Right lobe of liver (tissue), 6 donors: ENCODE measurements at regions not wholly inside any gene's neighbourhood (a gene's known extent, or its start where the extent isn't known, plus 50 kb on each side); places are given as distances from the start of the nearest gene placed in this dataset.

Experiments
- ATAC-seq, 4 donors: fragments of 200-7000 bp; cut with Tn5 transposase; one replicate each; pipeline ENCODE4 v1.9.1; 2020; ENCODE audit warnings: mild to moderate bottlenecking in 4 of 4, moderate library complexity in 4 of 4
- DNase-seq, 3 donors: peaks; one replicate each; pipeline ENCODE4 v3.0.0-alpha.2; 2020
- H3K27ac ChIP-seq, 3 donors: fragments of 200-600 bp; one replicate each; pipeline ENCODE4 v1.8.0; 2022
- H3K27me3 ChIP-seq, 2 donors: fragments of 200-600 bp; one replicate each; pipeline ENCODE4 v1.8.0; 2022
- H3K36me3 ChIP-seq, 4 donors: fragments of 200-600 bp; sonication (generic) in 1 of 4; one replicate each; pipeline versions ENCODE4 v1.5.1 to v1.8.0; 2017 to 2022; ENCODE audit warnings: control low read depth in 1 of 4
- H3K4me1 ChIP-seq, 4 donors: fragments of 200-600 bp; sonication (generic) in 1 of 4; one replicate each; pipeline versions ENCODE4 v1.5.1 to v1.8.0; 2017 to 2022; ENCODE audit warnings: control low read depth in 1 of 4
- H3K4me3 ChIP-seq, 3 donors: fragments of 200-600 bp; one replicate each; pipeline ENCODE4 v1.8.0; 2022
- H3K9me3 ChIP-seq, 4 donors: fragments of 200-600 bp; sonication (generic) in 1 of 4; one replicate each; pipeline versions ENCODE4 v1.5.1 to v1.8.0; 2017 to 2022; ENCODE audit warnings: control low read depth in 1 of 4
- POLR2A ChIP-seq: fragments of 450-650 bp; IDR thresholded peaks from one replicate; pipeline ENCODE4 v1.6.1; 2017; ENCODE audit warnings: antibody characterized with exemption, mild to moderate bottlenecking
- WGBS: methylation state at CpG from one replicate; pipeline ENCODE4 v1.1.6; 2018; ENCODE audit warnings: low coverage, low lambda C conversion rate; ENCODE audit not compliant: insufficient coverage; ENCODE audit errors: missing lambda C conversion rate; 5-methylcytosine and 5-hydroxymethylcytosine counted together
- intact Hi-C, 2 donors: fragments of 100-400 bp; cut with DNase I; formaldehyde crosslinking; loops; one replicate each; pipeline versions ENCODE4 v1.11.2 to v1.14.1; 2022
- TF ChIP-seq, protein P1 (sequence below), 4 donors: fragments of 200-600 bp in 3 of 4; fragments of 450-650 bp in 1 of 4; IDR thresholded peaks; one replicate each; pipeline versions ENCODE4 v1.5.1 to v1.8.0; 2016 to 2022; ENCODE audit warnings: antibody characterized with exemption in 4 of 4, mild to moderate bottlenecking in 2 of 4
- donor health status: DM: no; HTN: yes; CAD: no.
- donor health status: DM: no; HTN: no; CAD: no.
- donor health status: DM: no; HTN: no; CAD: no.
- donor health status: DM: no; HTN: yes; CAD: no.
- donor health status: DM: no; HTN: yes; CAD: no.

DNA sequence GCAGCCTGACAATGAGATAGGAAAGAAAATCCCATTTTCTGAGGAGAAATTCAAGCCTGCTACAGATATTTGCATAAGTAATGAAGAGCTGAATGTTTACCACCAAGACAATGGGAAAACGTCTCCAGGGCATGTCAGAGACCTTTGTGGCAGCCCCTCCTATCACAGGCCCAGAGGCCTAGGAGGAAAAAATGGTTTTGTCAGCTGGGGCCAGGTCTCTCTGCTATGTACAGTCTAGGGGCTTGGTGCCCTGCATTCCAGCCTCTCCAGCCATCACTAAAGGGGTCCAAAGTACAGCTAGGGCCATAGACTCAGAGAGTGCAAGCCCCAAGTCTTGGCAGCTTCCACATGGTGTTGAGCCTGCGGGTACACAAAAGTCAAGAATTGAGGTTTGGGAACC, 361.6 kb upstream of the ANXA10 start:
- Histone ChIP-seq H3K27ac (no peak overlapping the region), H3K27me3 (no peaks in the 10 kb centered on the region), H3K4me1 (no peaks in the 10 kb centered on the region), H3K9me3 (no peaks in the 10 kb centered on the region), H3K4me3 (no peak overlapping the region), H3K36me3 (no peaks in the 10 kb centered on the region)
- intact Hi-C loops, result no loop called here
- DNase-seq, result no peak
- 27% methylated on average over 2 of the region's 2 CpGs for WGBS
- no peak for TF ChIP-seq POLR2A
- TF ChIP-seq, protein P1, sequence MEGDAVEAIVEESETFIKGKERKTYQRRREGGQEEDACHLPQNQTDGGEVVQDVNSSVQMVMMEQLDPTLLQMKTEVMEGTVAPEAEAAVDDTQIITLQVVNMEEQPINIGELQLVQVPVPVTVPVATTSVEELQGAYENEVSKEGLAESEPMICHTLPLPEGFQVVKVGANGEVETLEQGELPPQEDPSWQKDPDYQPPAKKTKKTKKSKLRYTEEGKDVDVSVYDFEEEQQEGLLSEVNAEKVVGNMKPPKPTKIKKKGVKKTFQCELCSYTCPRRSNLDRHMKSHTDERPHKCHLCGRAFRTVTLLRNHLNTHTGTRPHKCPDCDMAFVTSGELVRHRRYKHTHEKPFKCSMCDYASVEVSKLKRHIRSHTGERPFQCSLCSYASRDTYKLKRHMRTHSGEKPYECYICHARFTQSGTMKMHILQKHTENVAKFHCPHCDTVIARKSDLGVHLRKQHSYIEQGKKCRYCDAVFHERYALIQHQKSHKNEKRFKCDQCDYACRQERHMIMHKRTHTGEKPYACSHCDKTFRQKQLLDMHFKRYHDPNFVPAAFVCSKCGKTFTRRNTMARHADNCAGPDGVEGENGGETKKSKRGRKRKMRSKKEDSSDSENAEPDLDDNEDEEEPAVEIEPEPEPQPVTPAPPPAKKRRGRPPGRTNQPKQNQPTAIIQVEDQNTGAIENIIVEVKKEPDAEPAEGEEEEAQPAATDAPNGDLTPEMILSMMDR (IDR thresholded peaks at IDR 0.05), result no peak
- ATAC-seq, result no peak

DNA sequence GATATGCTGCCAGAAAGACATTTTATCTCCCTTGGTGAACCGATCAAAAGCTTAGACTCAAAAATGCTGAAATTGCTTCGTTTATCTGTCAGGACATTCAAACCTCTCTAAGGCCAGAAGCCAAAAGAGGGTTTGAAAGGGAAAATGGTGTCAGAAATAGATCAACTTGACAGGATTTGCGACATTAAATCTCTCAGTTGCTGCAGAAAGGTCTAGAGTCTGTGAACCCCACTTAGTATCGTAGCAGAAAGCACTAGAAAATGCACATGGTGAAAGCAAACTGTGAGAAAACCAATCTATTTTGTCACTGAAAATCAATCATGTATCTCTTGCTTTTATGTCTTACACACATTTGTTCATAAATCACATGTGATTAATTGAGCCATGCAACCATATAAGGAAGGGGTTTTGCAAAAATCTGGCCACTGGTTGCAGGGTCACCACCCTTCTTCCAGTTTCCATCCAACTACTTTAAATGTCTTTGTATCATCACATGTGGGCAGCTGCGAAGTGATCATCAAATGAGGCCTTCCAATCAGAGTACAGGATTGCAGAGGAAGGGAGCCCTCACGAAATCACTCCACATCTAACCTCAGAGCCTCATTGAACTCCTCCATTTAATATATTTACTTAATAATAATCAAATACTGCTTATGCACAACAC, 347.2 kb upstream of the ANXA10 start:
- no peaks in the 10 kb centered on the region for H3K27me3 ChIP-seq
- H3K4me3 ChIP-seq, result no peak overlapping the region
- TF ChIP-seq, protein P1 (IDR thresholded peaks at IDR 0.05), result no peak
- TF ChIP-seq POLR2A, result no peak
- no peaks in the 10 kb centered on the region for H3K36me3 ChIP-seq
- no peak for ATAC-seq
- H3K9me3 ChIP-seq, result no peaks in the 10 kb centered on the region
- H3K27ac ChIP-seq, result no peak overlapping the region
- H3K4me1 ChIP-seq, result no peaks in the 10 kb centered on the region
- 42% methylated on average over 6 of the region's 6 CpGs for WGBS
- intact Hi-C loops, result no loop called here
- DNase-seq, result no peak

DNA sequence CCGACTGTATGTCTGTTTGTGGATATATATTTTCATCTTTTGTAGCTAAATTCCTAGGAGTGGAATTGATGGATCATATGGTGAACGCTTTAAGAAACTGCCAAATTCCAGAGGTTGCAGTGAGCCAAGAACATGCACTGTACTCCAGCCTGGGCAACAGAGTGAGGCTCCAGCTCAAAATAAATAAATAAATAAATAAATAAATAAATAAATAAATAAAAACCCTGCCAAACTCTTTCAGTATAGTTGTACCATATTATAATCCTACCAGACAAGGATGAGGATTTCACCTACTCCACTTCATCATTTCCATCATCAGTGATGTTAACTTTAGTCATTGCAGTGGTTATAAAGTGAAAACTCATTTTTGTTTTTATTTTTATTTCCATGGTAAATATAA, 325.1 kb upstream of the ANXA10 start:
- DNase-seq, result no peak
- H3K27me3 ChIP-seq, result no peaks in the 10 kb centered on the region
- H3K9me3 ChIP-seq, result no peaks in the 10 kb centered on the region
- no peaks in the 10 kb centered on the region for H3K36me3 ChIP-seq
- H3K27ac ChIP-seq, result no peak overlapping the region
- H3K4me1 ChIP-seq, result no peaks in the 10 kb centered on the region
- H3K4me3 ChIP-seq, result no peak overlapping the region
- no peak for ATAC-seq
- no peak for TF ChIP-seq POLR2A
- TF ChIP-seq, protein P1 (IDR thresholded peaks at IDR 0.05), result no peak
- WGBS, result 64% methylated on average over 2 of the region's 2 CpGs
- intact Hi-C loops, result no loop called here

DNA sequence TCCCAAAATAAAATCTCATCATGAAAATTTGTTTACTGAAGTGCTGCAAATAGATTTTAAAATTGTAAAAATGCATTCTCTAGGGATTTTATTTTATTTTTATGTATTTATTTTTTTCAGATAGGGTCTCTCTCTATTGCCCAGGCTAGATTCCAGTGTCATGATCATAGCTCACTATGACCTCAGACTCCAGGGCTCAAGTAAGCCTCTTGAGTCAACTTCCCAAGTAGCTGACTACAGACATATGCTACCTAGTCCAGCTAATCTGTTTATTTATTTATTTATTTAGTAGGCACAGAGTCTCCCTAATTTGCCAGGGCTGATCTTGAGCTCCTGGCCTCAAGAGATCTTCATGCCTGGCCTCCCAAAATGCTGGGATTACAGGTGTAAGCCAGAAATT, 317.7 kb upstream of the ANXA10 start:
- no peaks in the 10 kb centered on the region for H3K4me1 ChIP-seq
- no peaks in the 10 kb centered on the region for H3K9me3 ChIP-seq
- no peaks in the 10 kb centered on the region for H3K27me3 ChIP-seq
- intact Hi-C loops, result no loop called here
- H3K4me3 ChIP-seq, result no peak overlapping the region
- H3K36me3 ChIP-seq, result no peaks in the 10 kb centered on the region
- no peak for TF ChIP-seq POLR2A
- TF ChIP-seq, protein P1 (IDR thresholded peaks at IDR 0.05), result no peak
- ATAC-seq, result no peak
- H3K27ac ChIP-seq, result no peak overlapping the region
- no peak for DNase-seq

DNA sequence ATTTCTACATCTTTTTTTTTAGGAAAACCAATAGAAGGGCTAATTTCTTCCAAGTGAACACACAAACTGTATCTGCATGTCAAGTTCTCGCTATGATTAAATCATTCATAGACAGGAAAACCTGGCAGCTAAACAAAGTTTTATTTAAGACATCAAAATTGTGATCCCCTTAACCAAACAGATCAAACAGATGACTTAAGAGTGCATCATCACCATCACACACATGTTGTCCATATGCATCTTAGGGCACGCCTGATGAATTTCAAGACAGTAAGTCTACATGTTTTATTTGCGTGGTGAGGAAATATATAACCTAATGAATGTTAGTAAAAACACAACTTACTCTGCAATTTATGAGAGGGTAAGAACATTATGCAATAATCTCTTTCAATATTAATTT, 317.0 kb upstream of the ANXA10 start:
- H3K9me3 ChIP-seq, result no peaks in the 10 kb centered on the region
- TF ChIP-seq, protein P1 (IDR thresholded peaks at IDR 0.05), result no peak
- TF ChIP-seq POLR2A, result no peak
- intact Hi-C loops, result no loop called here
- H3K27ac ChIP-seq, result no peak overlapping the region
- H3K36me3 ChIP-seq, result no peaks in the 10 kb centered on the region
- no peak for DNase-seq
- H3K4me3 ChIP-seq, result no peak overlapping the region
- no peaks in the 10 kb centered on the region for H3K4me1 ChIP-seq
- no peaks in the 10 kb centered on the region for H3K27me3 ChIP-seq
- WGBS, result 66% methylated on average over 3 of the region's 3 CpGs
- ATAC-seq, result no peak
